Gastroesophageal sphincter (tissue), 3 donors: ENCODE measurements at regions not wholly inside any gene's neighbourhood (a gene's known extent, or its start where the extent isn't known, plus 50 kb on each side); places are given as distances from the start of the nearest gene placed in this dataset.

ENCODE experiments used
- EP300 ChIP-seq: sonication (generic); formaldehyde crosslinking; IDR thresholded peaks from one replicate; pipeline ENCODE4 v1.6.1; 2017; ENCODE audit warnings: antibody characterized with exemption, mild to moderate bottlenecking
- POLR2AphosphoS5 ChIP-seq: sonication (generic); formaldehyde crosslinking; IDR thresholded peaks from one replicate; pipeline ENCODE4 v1.6.1; 2017; ENCODE audit warnings: antibody characterized with exemption
- TF ChIP-seq, protein P1 (sequence below), 4 experiments: fragments of 200-600 bp in 2 of 4; fragments of 450-650 bp in 2 of 4; sonication (generic) in 1 of 4; IDR thresholded peaks; one replicate each; pipeline ENCODE4 v1.5.1; 2017 to 2019; ENCODE audit warnings: antibody characterized with exemption in 4 of 4, mild to moderate bottlenecking in 2 of 4, moderate library complexity in 2 of 4

DNA sequence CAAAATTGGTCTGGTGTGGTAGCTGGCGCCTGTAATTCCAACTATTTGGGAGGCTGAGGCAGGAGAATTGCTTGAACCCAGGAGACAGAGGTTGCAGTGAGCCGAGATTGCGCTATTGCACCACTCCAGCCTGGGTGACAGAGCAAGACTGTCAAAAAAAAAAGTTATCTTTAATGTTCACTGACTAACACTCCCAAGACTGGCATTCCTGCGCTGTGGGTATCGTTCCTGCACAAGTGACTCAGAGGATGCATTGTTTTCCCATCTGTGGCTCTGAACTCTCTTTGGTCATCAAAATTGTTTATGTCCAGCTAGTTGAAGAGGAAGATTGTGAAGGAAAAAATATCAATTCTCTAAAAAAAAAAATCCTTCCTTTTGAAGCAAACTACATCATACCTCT, 539.0 kb downstream of the SOX11 start:
- TF ChIP-seq, protein P1, sequence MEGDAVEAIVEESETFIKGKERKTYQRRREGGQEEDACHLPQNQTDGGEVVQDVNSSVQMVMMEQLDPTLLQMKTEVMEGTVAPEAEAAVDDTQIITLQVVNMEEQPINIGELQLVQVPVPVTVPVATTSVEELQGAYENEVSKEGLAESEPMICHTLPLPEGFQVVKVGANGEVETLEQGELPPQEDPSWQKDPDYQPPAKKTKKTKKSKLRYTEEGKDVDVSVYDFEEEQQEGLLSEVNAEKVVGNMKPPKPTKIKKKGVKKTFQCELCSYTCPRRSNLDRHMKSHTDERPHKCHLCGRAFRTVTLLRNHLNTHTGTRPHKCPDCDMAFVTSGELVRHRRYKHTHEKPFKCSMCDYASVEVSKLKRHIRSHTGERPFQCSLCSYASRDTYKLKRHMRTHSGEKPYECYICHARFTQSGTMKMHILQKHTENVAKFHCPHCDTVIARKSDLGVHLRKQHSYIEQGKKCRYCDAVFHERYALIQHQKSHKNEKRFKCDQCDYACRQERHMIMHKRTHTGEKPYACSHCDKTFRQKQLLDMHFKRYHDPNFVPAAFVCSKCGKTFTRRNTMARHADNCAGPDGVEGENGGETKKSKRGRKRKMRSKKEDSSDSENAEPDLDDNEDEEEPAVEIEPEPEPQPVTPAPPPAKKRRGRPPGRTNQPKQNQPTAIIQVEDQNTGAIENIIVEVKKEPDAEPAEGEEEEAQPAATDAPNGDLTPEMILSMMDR (IDR thresholded peaks at IDR 0.05) = no peak
- no peak for TF ChIP-seq POLR2AphosphoS5
- TF ChIP-seq EP300 = no peak
